H1 (cell line): ENCODE measurements at regions not wholly inside any gene's neighbourhood (a gene's known extent, or its start where the extent isn't known, plus 50 kb on each side); places are given as distances from the start of the nearest gene placed in this dataset.

ENCODE experiments used
- BRCA1 ChIP-seq: IDR thresholded peaks from 2 replicates; pipeline ENCODE4 v1.6.1; 2012; ENCODE audit warnings: low read depth, low read length, improper control_type of control experiment
- TAF7 ChIP-seq: optimal IDR thresholded peaks from 2 replicates; pipeline ENCODE3; 2011; ENCODE audit warnings: low read depth, mild to moderate bottlenecking, inconsistent platforms, low read length, moderate library complexity, borderline replicate concordance

- TF ChIP-seq BRCA1 (no peak), TAF7 (no peak)
Observed at GRCh38 chr2:186031229-186031628, 292.6 kb downstream of the FSIP2 start (continued).
